GM12878 (cell line): ENCODE measurements at regions not wholly inside any gene's neighbourhood (a gene's known extent, or its start where the extent isn't known, plus 50 kb on each side); places are given as distances from the start of the nearest gene placed in this dataset.

Experiments used
- CBX3 ChIP-seq: fragments of 200-600 bp; sonication (generic); IDR thresholded peaks from 2 replicates; pipeline ENCODE4 v1.6.1; 2016; ENCODE audit warnings: low read depth, borderline replicate concordance
- CTCF ChIP-seq, 3 experiments: IDR thresholded peaks in 2 of 3; conservative IDR thresholded peaks in 1 of 3; 2 replicates each; pipeline ENCODE4 v1.5.1; 2011; ENCODE audit warnings: low read depth in 3 of 3, low read length in 3 of 3, mild to moderate bottlenecking in 3 of 3, control low read depth in 2 of 3, moderate library complexity in 2 of 3, inconsistent platforms in 1 of 3, mixed read lengths in 1 of 3; ENCODE audit not compliant: control insufficient read depth in 2 of 3, insufficient read depth in 1 of 3; ENCODE audit errors: extremely low read depth in 1 of 3
- IKZF1 ChIP-seq: fragments of 450-650 bp; conservative IDR thresholded peaks from 2 replicates; pipeline ENCODE4 v1.6.1; 2017; ENCODE audit warnings: antibody characterized with exemption, mild to moderate bottlenecking
- MAX ChIP-seq: IDR thresholded peaks from 2 replicates; pipeline ENCODE4 v1.6.1; 2012; ENCODE audit warnings: low read depth, low read length, improper control_type of control experiment
- RAD21 ChIP-seq: IDR thresholded peaks from 2 replicates; pipeline ENCODE4 v1.6.1; 2011; ENCODE audit warnings: mild to moderate bottlenecking, low read depth, low read length, moderate library complexity; ENCODE audit not compliant: insufficient read depth
- SMC3 ChIP-seq: IDR thresholded peaks from 2 replicates; pipeline ENCODE4 v1.6.1; 2011; ENCODE audit warnings: low read length, improper control_type of control experiment, borderline replicate concordance
- SP1 ChIP-seq: IDR thresholded peaks from one replicate; pipeline ENCODE4 v1.6.1; 2011; ENCODE audit warnings: low read depth, low read length
- ZBTB33 ChIP-seq: fragments of 450-650 bp; IDR thresholded peaks from 2 replicates; pipeline ENCODE4 v1.6.1; 2017; ENCODE audit warnings: mild to moderate bottlenecking

DNA sequence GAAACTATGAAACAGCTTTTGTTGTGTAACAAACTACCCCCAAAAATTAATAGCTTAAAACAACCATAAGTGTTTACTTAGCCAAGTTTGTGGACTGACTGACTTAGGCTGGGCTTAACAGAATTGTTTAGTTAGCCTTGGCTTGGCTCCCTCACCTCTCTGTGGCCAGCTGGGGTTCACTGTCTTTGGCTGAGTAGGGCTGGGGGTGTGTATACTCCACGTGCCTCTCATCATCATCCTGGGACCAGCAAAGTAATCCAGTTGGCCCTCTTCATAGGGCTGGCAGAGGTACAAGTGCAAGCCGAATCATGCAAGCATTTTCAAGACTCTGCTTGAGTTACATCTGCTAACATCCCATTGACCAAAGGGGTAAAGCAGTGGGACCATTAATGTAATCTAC is 252.3 kb downstream of the BRINP2 start:
- TF ChIP-seq CTCF (IDR thresholded peaks at IDR 0.05 in 2 of 3, conservative IDR thresholded peaks at IDR 0.05 in 1 of 3; ENCODE audit: control insufficient read depth in 2 of 3, extremely low read depth in 1 of 3, insufficient read depth in 1 of 3, low read depth in 3 of 3, low read length in 3 of 3) (no peak), IKZF1 (no peak), SMC3 (no peak), CBX3 (no peak), SP1 (no peak), RAD21 (no peak), ZBTB33 (no peak), MAX (no peak)
